ENCODE measurements at regions not wholly inside any gene's neighbourhood (a gene's known extent, or its start where the extent isn't known, plus 50 kb on each side); places are given as distances from the start of the nearest gene placed in this dataset.

- TF ChIP-seq EZH2 (IDR thresholded peaks at IDR 0.05; ENCODE audit: borderline replicate concordance, insufficient read depth, low read length, poor library complexity, severe bottlenecking) = no peak
- no peak for TF ChIP-seq EP300 (conservative IDR thresholded peaks at IDR 0.05; ENCODE audit: poor library complexity, severe bottlenecking)
Observed at GRCh38 chr12:88684610-88685009, 104.3 kb upstream of the KITLG start.
